ENCODE measurements at regions not wholly inside any gene's neighbourhood (a gene's known extent, or its start where the extent isn't known, plus 50 kb on each side); places are given as distances from the start of the nearest gene placed in this dataset.

GRCh38 chr13:21229241-21230024, 53.0 kb downstream of the MRPL57 start:
- no peak for TF ChIP-seq CTCF (IDR thresholded peaks at IDR 0.05)
- TF ChIP-seq POLR2A (IDR thresholded peaks at IDR 0.05), result no peak
